SK-N-SH treated with all-trans-retinoic acid at 6 μM for 48 hours (cell line): ENCODE measurements at regions not wholly inside any gene's neighbourhood (a gene's known extent, or its start where the extent isn't known, plus 50 kb on each side); places are given as distances from the start of the nearest gene placed in this dataset.
A peak's percentile ranks its signal among the peaks of the same experiment; 100 is the strongest.

ENCODE experiments used
- ATAC-seq: fragments of 200-7000 bp; cut with Tn5 transposase; 3 replicates; pipeline ENCODE4 v1.9.1; 2020; ENCODE audit warnings: mild to moderate bottlenecking, moderate library complexity
- ARNTL ChIP-seq: fragments of 450-650 bp; formaldehyde crosslinking; IDR thresholded peaks from 2 replicates; pipeline ENCODE4 v1.5.0; 2020; ENCODE audit warnings: low read depth, mild to moderate bottlenecking, moderate library complexity, borderline replicate concordance
- BACH2 ChIP-seq: fragments of 250-450 bp; sonication (Bioruptor Pico); IDR thresholded peaks from 2 replicates; pipeline ENCODE4 v1.9.0; 2021; ENCODE audit warnings: mild to moderate bottlenecking, borderline replicate concordance
- CREB5 ChIP-seq: fragments of 250-450 bp; sonication (Bioruptor Pico); IDR thresholded peaks from 2 replicates; pipeline ENCODE4 v1.5.1; 2020; ENCODE audit warnings: low read depth, mild to moderate bottlenecking, moderate library complexity
- CSRNP3 ChIP-seq: fragments of 250-450 bp; sonication (Bioruptor Pico); IDR thresholded peaks from 2 replicates; pipeline ENCODE4 v1.5.1; 2021; ENCODE audit warnings: mild to moderate bottlenecking, moderate library complexity
- ISL1 ChIP-seq: fragments of 250-450 bp; sonication (Bioruptor Pico); IDR thresholded peaks from 2 replicates; pipeline ENCODE4 v2.1.2; 2022; ENCODE audit warnings: mild to moderate bottlenecking, moderate library complexity
- OSR1 ChIP-seq: fragments of 250-450 bp; sonication (Bioruptor Pico); IDR thresholded peaks from 2 replicates; pipeline ENCODE4 v1.8.0; 2022; ENCODE audit warnings: moderate library complexity, mild to moderate bottlenecking, inconsistent platforms
- PATZ1 ChIP-seq: fragments of 250-450 bp; sonication (Bioruptor Pico); IDR thresholded peaks from 2 replicates; pipeline ENCODE4 v1.8.0; 2020; ENCODE audit warnings: mild to moderate bottlenecking, moderate library complexity, borderline replicate concordance
- RARB ChIP-seq: fragments of 250-450 bp; sonication (Bioruptor Pico); IDR thresholded peaks from 2 replicates; pipeline ENCODE4 v1.8.0; 2021; ENCODE audit warnings: mild to moderate bottlenecking, moderate library complexity
- SNAI2 ChIP-seq: fragments of 250-450 bp; sonication (Bioruptor Pico); IDR thresholded peaks from 2 replicates; pipeline ENCODE4 v1.5.0; 2020; ENCODE audit warnings: mild to moderate bottlenecking, moderate library complexity
- TCF4 ChIP-seq: fragments of 250-450 bp; sonication (Bioruptor Pico); IDR thresholded peaks from 2 replicates; pipeline ENCODE4 v1.8.0; 2021; ENCODE audit warnings: mild to moderate bottlenecking, moderate library complexity, borderline replicate concordance
- TSHZ2 ChIP-seq: fragments of 250-450 bp; sonication (Bioruptor Pico); IDR thresholded peaks from 2 replicates; pipeline ENCODE4 v1.5.0; 2020; ENCODE audit warnings: mild to moderate bottlenecking, moderate library complexity
- ZNF565 ChIP-seq: fragments of 450-650 bp; formaldehyde crosslinking; conservative IDR thresholded peaks from 2 replicates; pipeline ENCODE4 v1.5.0; 2020; ENCODE audit warnings: low read depth, mild to moderate bottlenecking, moderate library complexity
- ZNF70 ChIP-seq: fragments of 450-650 bp; formaldehyde crosslinking; IDR thresholded peaks from 2 replicates; pipeline ENCODE4 v1.5.0; 2020; ENCODE audit warnings: mild to moderate bottlenecking, moderate library complexity
- ZNF8 ChIP-seq: fragments of 450-650 bp; formaldehyde crosslinking; IDR thresholded peaks from 2 replicates; pipeline ENCODE4 v1.5.0; 2020; ENCODE audit warnings: mild to moderate bottlenecking, moderate library complexity

- no peak for ATAC-seq
- no peak for TF ChIP-seq SNAI2
- TF ChIP-seq ZNF565 (CRISPR knock-in tag): no peak
- TF ChIP-seq OSR1 (CRISPR knock-in tag): no peak
- TF ChIP-seq CSRNP3 (CRISPR knock-in tag): no peak
- no peak for TF ChIP-seq TSHZ2
- TF ChIP-seq PATZ1 (CRISPR knock-in tag): no peak
- TF ChIP-seq BACH2 (CRISPR knock-in tag): no peak
- TF ChIP-seq CREB5 (CRISPR knock-in tag): no peak
- TF ChIP-seq RARB: no peak
- no peak for TF ChIP-seq ZNF8 (CRISPR knock-in tag)
- TF ChIP-seq, all 23 proteins: peak for 0
These were observed 98.9 kb upstream of the PMAIP1 start for GRCh38 chr18:59800897-59801296.

- peak; percentile 96 for ATAC-seq
- TF ChIP-seq SNAI2: no peak
- TF ChIP-seq CSRNP3 (CRISPR knock-in tag): no peak
- no peak for TF ChIP-seq RARB
- TF ChIP-seq TCF4 (CRISPR knock-in tag): peak; percentile 24; the same call in 1 of the 2 replicates
- no peak for TF ChIP-seq TSHZ2
- TF ChIP-seq, all 23 proteins: peak for 1
These were observed 100.3 kb upstream of the PMAIP1 start for GRCh38 chr18:59799383-59800015.

GRCh38 chr18:59795882-59796281 lies 98.7 kb upstream of the CCBE1 start:
- ATAC-seq: no peak
- TF ChIP-seq ZNF70 (CRISPR knock-in tag): no peak
- no peak for TF ChIP-seq ARNTL (CRISPR knock-in tag)
- no peak for TF ChIP-seq TSHZ2
- no peak for TF ChIP-seq ZNF565 (CRISPR knock-in tag)
- no peak for TF ChIP-seq SNAI2
- no peak for TF ChIP-seq CSRNP3 (CRISPR knock-in tag)
- TF ChIP-seq CREB5 (CRISPR knock-in tag): no peak
- TF ChIP-seq RARB: no peak
- no peak for TF ChIP-seq ZNF8 (CRISPR knock-in tag)
- TF ChIP-seq ISL1 (CRISPR knock-in tag): no peak
